PC-3 (cell line): ENCODE measurements at regions not wholly inside any gene's neighbourhood (a gene's known extent, or its start where the extent isn't known, plus 50 kb on each side); places are given as distances from the start of the nearest gene placed in this dataset.

Source experiments
- ATAC-seq: fragments of 200-7000 bp; cut with Tn5 transposase; 2 replicates; pipeline ENCODE4 v1.9.1; 2020; ENCODE audit warnings: mild to moderate bottlenecking, moderate library complexity
- BruUV-seq: library from RNA; stranded (reverse); fragments of 400-500 nt; replicated peaks from 2 replicates; lab custom pipeline; 2021; lab: Mats Ljungman, UMichigan
- CTCF ChIA-PET: fragments of 300-600 bp; sonication (Branson Sonifier 250); formaldehyde crosslinking; loops from one replicate; lab custom pipeline; 2022; ENCODE audit warnings: antibody characterized with exemption; lab: Charles Lee
- POLR2A ChIA-PET: fragments of 300-600 bp; sonication (Branson Sonifier 250); formaldehyde crosslinking; loops from one replicate; lab custom pipeline; 2022; ENCODE audit warnings: antibody characterized with exemption; ENCODE audit not compliant: unreplicated experiment; lab: Charles Lee
- DNase-seq: peaks from one replicate; pipeline ENCODE4 v3.0.0-alpha.2; 2015
- H2AFZ ChIP-seq: fragments of 300-600 bp; sonication (generic); 2 replicates; pipeline ENCODE4 v1.6.0; 2016; ENCODE audit warnings: antibody characterized with exemption, low read length
- H3F3A ChIP-seq: fragments of 300-600 bp; sonication (generic); one replicate; pipeline ENCODE4 v1.6.0; 2017; ENCODE audit warnings: antibody characterized with exemption, low read length, control low read depth, mild to moderate bottlenecking; ENCODE audit not compliant: unreplicated experiment
- H3K27ac ChIP-seq: fragments of 300-600 bp; sonication (generic); 2 replicates; pipeline ENCODE4 v1.5.1; 2016; ENCODE audit warnings: mild to moderate bottlenecking, low read length
- H3K27me3 ChIP-seq: fragments of 300-600 bp; sonication (generic); 2 replicates; pipeline ENCODE4 v1.6.1; 2016; ENCODE audit warnings: low read length, mixed read lengths
- H3K36me3 ChIP-seq: fragments of 300-600 bp; sonication (generic); 2 replicates; pipeline ENCODE4 v1.6.1; 2016; ENCODE audit warnings: low read depth, mixed run types, low read length, mixed read lengths
- H3K4me1 ChIP-seq: fragments of 300-600 bp; sonication (generic); 2 replicates; pipeline ENCODE4 v1.5.1; 2016; ENCODE audit warnings: low read length; ENCODE audit not compliant: insufficient read depth
- H3K4me2 ChIP-seq: fragments of 300-600 bp; sonication (generic); 2 replicates; pipeline ENCODE4 v1.6.0; 2016; ENCODE audit warnings: low read length
- H3K4me3 ChIP-seq: fragments of 300-600 bp; sonication (generic); 2 replicates; pipeline ENCODE4 v1.5.1; 2016; ENCODE audit warnings: mild to moderate bottlenecking, low read length, mixed read lengths
- H3K79me2 ChIP-seq: fragments of 300-600 bp; sonication (generic); 2 replicates; pipeline ENCODE4 v1.6.1; 2017; ENCODE audit warnings: low read length, mixed read lengths
- H3K9ac ChIP-seq: fragments of 300-600 bp; sonication (generic); 2 replicates; pipeline ENCODE4 v1.6.0; 2016; ENCODE audit warnings: mild to moderate bottlenecking, low read length
- H3K9me2 ChIP-seq: fragments of 300-600 bp; sonication (generic); replicated peaks from 2 replicates; pipeline ENCODE4 v1.6.1; 2016; ENCODE audit warnings: mixed run types, low read length, mixed read lengths
- H3K9me3 ChIP-seq: fragments of 300-600 bp; sonication (generic); 2 replicates; pipeline ENCODE4 v1.6.1; 2016; ENCODE audit warnings: low read length, mixed read lengths
- H4K20me1 ChIP-seq: fragments of 300-600 bp; sonication (generic); 2 replicates; pipeline ENCODE4 v1.6.1; 2016; ENCODE audit warnings: low read length, mixed read lengths
- CTCF ChIP-seq: fragments of 300-600 bp; sonication (generic); conservative IDR thresholded peaks from 2 replicates; pipeline ENCODE4 v1.5.1; 2017; ENCODE audit warnings: antibody characterized with exemption, low read depth, mild to moderate bottlenecking, low read length
- EZH2 ChIP-seq: fragments of 300-600 bp; sonication (generic); IDR thresholded peaks from one replicate; pipeline ENCODE4 v1.6.1; 2017; ENCODE audit warnings: antibody characterized with exemption, mild to moderate bottlenecking, low read length; ENCODE audit not compliant: unreplicated experiment
- EZH2phosphoT487 ChIP-seq: fragments of 300-600 bp; sonication (generic); IDR thresholded peaks from 2 replicates; pipeline ENCODE4 v1.6.1; 2018; ENCODE audit warnings: mild to moderate bottlenecking, antibody characterized with exemption, low read length, borderline replicate concordance
- intact Hi-C: fragments of 100-400 bp; cut with micrococcal nuclease; formaldehyde crosslinking; loops from 2 replicates; pipeline ENCODE4 v1.9.0; 2023

GRCh38 chr4:124797223-124797622 is 84.7 kb upstream of the ANKRD50 start:
- intact Hi-C loops, result no loop called here
- TF ChIP-seq EZH2 (no peak), EZH2phosphoT487 (no peak), CTCF (no peak)
- DNase-seq (no peak), ATAC-seq (no peak)
- no peaks in the 10 kb centered on the region for H3K79me2 ChIP-seq
- no TSS peak for BruUV-seq
- H3K36me3 ChIP-seq, result no peaks in the 10 kb centered on the region
- H3K27me3 ChIP-seq, result no peaks in the 10 kb centered on the region
- H3K4me2 ChIP-seq, result no peak overlapping the region
- no peaks in the 10 kb centered on the region for H3F3A ChIP-seq
- no peak overlapping the region for H3K4me3 ChIP-seq
- POLR2A ChIA-PET, result no interaction called here
- H4K20me1 ChIP-seq, result no peaks in the 10 kb centered on the region
- no peak overlapping the region for H3K9ac ChIP-seq
- CTCF ChIA-PET, result no interaction called here
- no peaks in the 10 kb centered on the region for H3K4me1 ChIP-seq
- H2AFZ ChIP-seq, result no peak overlapping the region
- H3K9me3 ChIP-seq, result no peaks in the 10 kb centered on the region
- H3K27ac ChIP-seq, result no peak overlapping the region
- no peaks in the 10 kb centered on the region for H3K9me2 ChIP-seq

GRCh38 chr4:124790471-124790870 is 77.9 kb upstream of the ANKRD50 start:
- Histone ChIP-seq H3K36me3 (no peaks in the 10 kb centered on the region), H3K4me1 (no peaks in the 10 kb centered on the region), H3K27ac (no peak overlapping the region), H3K9me2 (no peaks in the 10 kb centered on the region), H3K4me2 (no peak overlapping the region), H3K4me3 (no peak overlapping the region), H3F3A (no peaks in the 10 kb centered on the region), H3K9ac (no peak overlapping the region), H4K20me1 (no peaks in the 10 kb centered on the region), H2AFZ (no peak overlapping the region), H3K9me3 (no peaks in the 10 kb centered on the region), H3K27me3 (no peaks in the 10 kb centered on the region), H3K79me2 (no peaks in the 10 kb centered on the region)
- intact Hi-C loops, result no loop called here
- no TSS peak for BruUV-seq
- ATAC-seq (no peak), DNase-seq (no peak)
- POLR2A ChIA-PET, result no interaction called here
- CTCF ChIA-PET, result no interaction called here
- TF ChIP-seq EZH2phosphoT487 (no peak), CTCF (no peak), EZH2 (no peak)

- Histone ChIP-seq H3K79me2 (no peaks in the 10 kb centered on the region), H3K9me2 (no peaks in the 10 kb centered on the region), H3K9ac (no peak overlapping the region), H3K27ac (no peak overlapping the region), H3K4me1 (no peaks in the 10 kb centered on the region), H2AFZ (no peak overlapping the region), H3K9me3 (no peaks in the 10 kb centered on the region), H4K20me1 (no peaks in the 10 kb centered on the region), H3K36me3 (no peaks in the 10 kb centered on the region), H3F3A (no peaks in the 10 kb centered on the region), H3K4me3 (no peak overlapping the region), H3K4me2 (no peak overlapping the region), H3K27me3 (no peaks in the 10 kb centered on the region)
- ChIA-PET POLR2A (no interaction called here), CTCF (no interaction called here)
- no TSS peak for BruUV-seq
- DNase-seq (no peak), ATAC-seq (no peak)
- intact Hi-C loops, result no loop called here
- TF ChIP-seq EZH2phosphoT487 (no peak), EZH2 (no peak), CTCF (no peak)
Observed at GRCh38 chr4:124786634-124787033, 74.1 kb upstream of the ANKRD50 start.
